SU-DHL-6 (cell line): ENCODE measurements at regions not wholly inside any gene's neighbourhood (a gene's known extent, or its start where the extent isn't known, plus 50 kb on each side); places are given as distances from the start of the nearest gene placed in this dataset.

Experiments used
- CTCF ChIP-seq: fragments of 200-600 bp; sonication (generic); IDR thresholded peaks from one replicate; pipeline ENCODE4 v1.5.1; 2017; ENCODE audit warnings: antibody characterized with exemption, mild to moderate bottlenecking, low read length, moderate library complexity; ENCODE audit not compliant: insufficient read depth, poor library complexity, severe bottlenecking
- EZH2phosphoT487 ChIP-seq: fragments of 200-600 bp; sonication (generic), shearing (Covaris generic); conservative IDR thresholded peaks from 2 replicates; pipeline ENCODE4 v1.6.1; 2018; ENCODE audit warnings: mild to moderate bottlenecking, antibody characterized with exemption, low read length, moderate library complexity, mixed read lengths

- TF ChIP-seq EZH2phosphoT487: no peak
- no peak for TF ChIP-seq CTCF
These were observed 192.9 kb downstream of the SEC23A start for GRCh38 chr14:38910092-38910491.
